WTC11 (cell line): ENCODE measurements at regions not wholly inside any gene's neighbourhood (a gene's known extent, or its start where the extent isn't known, plus 50 kb on each side); places are given as distances from the start of the nearest gene placed in this dataset.

Experiments used
- ARID4B ChIP-seq: sonication (generic); formaldehyde crosslinking; IDR thresholded peaks from 2 replicates; pipeline ENCODE4 v1.8.0; 2023; ENCODE audit warnings: missing genetic modification reagents, mild to moderate bottlenecking, borderline replicate concordance
- ATF2 ChIP-seq: sonication (generic); formaldehyde crosslinking; IDR thresholded peaks from 2 replicates; pipeline ENCODE4 v1.8.1; 2022; ENCODE audit warnings: low read depth, missing genetic modification reagents, borderline replicate concordance
- CTCF ChIP-seq: fragments of 200-600 bp; IDR thresholded peaks from 2 replicates; pipeline ENCODE4 v1.8.0; 2022; ENCODE audit warnings: antibody characterized with exemption
- FOXJ3 ChIP-seq: sonication (generic); formaldehyde crosslinking; IDR thresholded peaks from 2 replicates; pipeline ENCODE4 v1.9.0; 2021; ENCODE audit warnings: missing genetic modification reagents, mild to moderate bottlenecking, borderline replicate concordance

- TF ChIP-seq ATF2 (CRISPR knock-in tag) (no peak), ARID4B (no peak), CTCF (no peak), FOXJ3 (CRISPR knock-in tag) (no peak)
Measured at GRCh38 chr2:217563565-217563964, 439.2 kb downstream of the TNS1 start.
